OCI-LY3 (cell line): ENCODE measurements at regions not wholly inside any gene's neighbourhood (a gene's known extent, or its start where the extent isn't known, plus 50 kb on each side); places are given as distances from the start of the nearest gene placed in this dataset.

Experiments
- H2AFZ ChIP-seq: fragments of 200-600, 300-600 bp; shearing (Covaris generic); 2 replicates; pipeline ENCODE4 v1.6.0; 2014; ENCODE audit warnings: antibody characterized with exemption, low read depth, low read length
- H3K27ac ChIP-seq: fragments of 200-600, 300-600 bp; sonication (generic); 2 replicates; pipeline ENCODE4 v1.5.1; 2014; ENCODE audit warnings: mild to moderate bottlenecking, low read length, moderate library complexity, mixed read lengths
- H3K27me3 ChIP-seq: fragments of 200-600, 300-600 bp; sonication (generic); 2 replicates; pipeline ENCODE4 v1.6.1; 2014; ENCODE audit warnings: low read depth, low read length, mixed read lengths
- H3K36me3 ChIP-seq: fragments of 200-600, 300-600 bp; sonication (generic); replicated peaks from 2 replicates; pipeline ENCODE3; 2014; ENCODE audit warnings: low read depth, low read length, mixed read lengths
- H3K4me1 ChIP-seq: fragments of 300-600, 200-600 bp; sonication (generic); 2 replicates; pipeline ENCODE4 v1.6.1; 2014; ENCODE audit warnings: low read length, mixed read lengths
- H3K4me2 ChIP-seq: fragments of 200-600, 300-600 bp; sonication (generic); 2 replicates; pipeline ENCODE4 v1.6.1; 2014; ENCODE audit warnings: low read length, mixed read lengths
- H3K4me3 ChIP-seq: fragments of 300-600, 200-600 bp; sonication (generic); 2 replicates; pipeline ENCODE4 v1.5.1; 2014; ENCODE audit warnings: antibody characterized with exemption, mild to moderate bottlenecking, low read length, moderate library complexity
- H3K79me2 ChIP-seq: fragments of 300-600, 200-600 bp; shearing (Covaris generic); 2 replicates; pipeline ENCODE4 v1.6.1; 2014; ENCODE audit warnings: mild to moderate bottlenecking, low read length, mixed read lengths
- H3K9ac ChIP-seq: fragments of 300-600, 200-600 bp; shearing (Covaris generic); 2 replicates; pipeline ENCODE4 v1.6.0; 2014; ENCODE audit warnings: mild to moderate bottlenecking, low read length, moderate library complexity
- H3K9me3 ChIP-seq: fragments of 200-600, 300-600 bp; shearing (Covaris generic); 2 replicates; pipeline ENCODE4 v1.6.1; 2014; ENCODE audit warnings: low read length, mixed read lengths; ENCODE audit not compliant: insufficient read depth
- H4K20me1 ChIP-seq: fragments of 200-600, 300-600 bp; sonication (generic); 2 replicates; pipeline ENCODE4 v1.6.1; 2016; ENCODE audit warnings: low read length, mixed read lengths; ENCODE audit not compliant: insufficient read depth
- CTCF ChIP-seq: fragments of 200-600, 300-600 bp; sonication (generic); IDR thresholded peaks from 2 replicates; pipeline ENCODE4 v1.5.1; 2014; ENCODE audit warnings: antibody characterized with exemption, low read length, low read depth
- EZH2phosphoT487 ChIP-seq: fragments of 200-600 bp; shearing (Covaris generic); IDR thresholded peaks from 2 replicates; pipeline ENCODE4 v1.6.1; 2018; ENCODE audit warnings: antibody characterized with exemption, mixed run types, low read depth

GRCh38 chr3:194000100-194000499 is 135.8 kb upstream of the HES1 start:
- Histone ChIP-seq H3K9ac (no peak overlapping the region), H3K4me2 (no peak overlapping the region), H3K79me2 (no peaks in the 10 kb centered on the region), H2AFZ (no peak overlapping the region), H3K27ac (no peak overlapping the region), H3K27me3 (peaks cover 20% of the 10 kb centered on the region; the same call in 1 of the 2 replicates), H4K20me1 (no peaks in the 10 kb centered on the region), H3K9me3 (no peaks in the 10 kb centered on the region), H3K36me3 (no peaks in the 10 kb centered on the region), H3K4me1 (peaks cover 14% of the 10 kb centered on the region), H3K4me3 (no peak overlapping the region)
- TF ChIP-seq EZH2phosphoT487 (no peak), CTCF (no peak)

- Histone ChIP-seq H3K9ac (no peak overlapping the region), H3K4me1 (peaks cover 20% of the 10 kb centered on the region), H3K36me3 (no peaks in the 10 kb centered on the region), H3K9me3 (no peaks in the 10 kb centered on the region), H3K27ac (no peak overlapping the region), H3K27me3 (peaks cover 21% of the 10 kb centered on the region; the same call in 1 of the 2 replicates), H3K79me2 (no peaks in the 10 kb centered on the region), H4K20me1 (no peaks in the 10 kb centered on the region), H3K4me2 (no peak overlapping the region), H3K4me3 (no peak overlapping the region), H2AFZ (no peak overlapping the region)
- TF ChIP-seq EZH2phosphoT487 (no peak), CTCF (no peak)
Measured at GRCh38 chr3:194000712-194001111, 135.2 kb upstream of the HES1 start.

GRCh38 chr3:194001728-194002459 is 134.1 kb upstream of the HES1 start:
- no peak overlapping the region for H3K27ac ChIP-seq
- no peak overlapping the region for H3K9ac ChIP-seq
- no peak overlapping the region for H3K4me2 ChIP-seq

More at GRCh38 chr3:194001728-194002459, 134.1 kb upstream of the HES1 start:
- no peaks in the 10 kb centered on the region for H4K20me1 ChIP-seq
- H3K4me1 ChIP-seq: peaks cover 32% of the 10 kb centered on the region
- H3K9me3 ChIP-seq: no peaks in the 10 kb centered on the region
- TF ChIP-seq EZH2phosphoT487 (no peak), CTCF (no peak)
- no peaks in the 10 kb centered on the region for H3K79me2 ChIP-seq
- H3K4me3 ChIP-seq: no peak overlapping the region
- peaks cover 18% of the 10 kb centered on the region; the same call in 1 of the 2 replicates for H3K27me3 ChIP-seq
- H3K36me3 ChIP-seq: no peaks in the 10 kb centered on the region
- no peak overlapping the region for H2AFZ ChIP-seq
